ENCODE measurements at regions not wholly inside any gene's neighbourhood (a gene's known extent, or its start where the extent isn't known, plus 50 kb on each side); places are given as distances from the start of the nearest gene placed in this dataset.

GRCh38 chrY:8741343-8742069, 595.8 kb upstream of the TSPY4 start:
- TF ChIP-seq CTCF (IDR thresholded peaks at IDR 0.05), result no peak
- TF ChIP-seq POLR2A (IDR thresholded peaks at IDR 0.05), result no peak

All from Peyer's patch (tissue), 4 donors.